ENCODE measurements at regions not wholly inside any gene's neighbourhood (a gene's known extent, or its start where the extent isn't known, plus 50 kb on each side); places are given as distances from the start of the nearest gene placed in this dataset.

DNA sequence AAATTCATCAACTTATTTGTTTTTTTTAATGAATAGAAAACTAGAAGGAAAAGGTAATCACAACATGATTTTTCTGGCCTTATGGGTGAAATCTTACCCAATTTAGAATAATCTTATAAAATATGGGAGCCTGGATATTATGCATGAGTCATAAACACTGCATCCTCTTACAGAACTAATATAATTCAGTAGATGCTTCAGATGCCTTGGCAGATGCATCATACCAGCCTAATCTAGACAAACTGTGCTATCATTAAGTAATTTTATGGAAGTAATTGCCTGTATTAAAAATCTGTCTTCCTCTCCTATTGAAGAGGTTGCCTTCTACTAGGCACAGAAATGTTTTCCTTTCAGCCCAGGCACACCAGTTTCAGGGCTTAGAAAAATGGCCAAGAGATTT, 2384.6 kb upstream of the WWC1 start:
- TF ChIP-seq CTCF (IDR thresholded peaks at IDR 0.05; ENCODE audit: poor library complexity) (no peak), EZH2phosphoT487 (IDR thresholded peaks at IDR 0.05; ENCODE audit: low read depth, severe bottlenecking, unreplicated experiment) (no peak), EZH2 (IDR thresholded peaks at IDR 0.05; ENCODE audit: borderline replicate concordance) (no peak)

Measured in hepatocyte (in vitro differentiated cells).